ENCODE measurements at regions not wholly inside any gene's neighbourhood (a gene's known extent, or its start where the extent isn't known, plus 50 kb on each side); places are given as distances from the start of the nearest gene placed in this dataset.

DNA sequence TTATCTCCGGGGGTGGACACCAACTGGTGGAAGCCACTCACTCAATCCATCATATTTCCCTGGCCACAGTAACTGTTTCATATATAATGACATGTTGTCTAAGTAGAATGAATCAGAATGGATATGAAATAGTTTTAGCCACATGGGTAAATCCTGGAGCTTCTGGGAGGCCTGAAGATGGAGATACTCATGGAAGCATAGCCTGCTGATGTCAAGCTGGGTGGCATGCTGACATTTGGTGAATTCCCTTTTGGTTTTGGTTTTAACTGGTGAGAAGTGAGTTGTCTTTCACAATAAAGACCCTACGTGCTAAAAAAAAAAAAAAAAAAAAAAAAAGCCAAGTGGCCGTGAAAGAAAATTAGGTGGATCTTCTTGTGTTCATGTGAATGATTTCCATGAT, 105.3 kb upstream of the ITGA6 start:
- H3K4me2 ChIP-seq, result no peak overlapping the region
- no peak overlapping the region for H3K27ac ChIP-seq
- no peak for ATAC-seq
- 63% methylated on average over 3 of the region's 3 CpGs for WGBS (ENCODE audit: missing lambda C conversion rate)
- no peaks in the 10 kb centered on the region for H3K4me1 ChIP-seq
- no peaks in the 10 kb centered on the region for H3K9me3 ChIP-seq
- FAIRE-seq, result no peak
- ChIA-PET POLR2A (interaction anchor here (0.6 kb wide), 1 partner anchor 10 kb away, joined by 3 read pairs; no protein-coding TSS in a partner anchor), CTCF (interaction anchor here (0.7 to 1.2 kb wide), 3 partner anchors 10 to 118 kb away, joined by 3 to 8 read pairs (median 5); no protein-coding TSS in a partner anchor)
- H3K4me3 ChIP-seq, result no peak overlapping the region
- no peak for DNase-seq (ENCODE audit: low read depth in 1 of 2, low spot score in 1 of 2)
- TF ChIP-seq JUNB (IDR thresholded peaks at IDR 0.05) (no peak), MAZ (IDR thresholded peaks at IDR 0.05; ENCODE audit: borderline replicate concordance, low read depth, low read length) (no peak), FOSB (CRISPR knock-in tag; IDR thresholded peaks at IDR 0.05) (no peak), SMC3 (IDR thresholded peaks at IDR 0.05) (no peak), GATA3 (IDR thresholded peaks at IDR 0.05; ENCODE audit: borderline replicate concordance) (no peak), NPAS2 (CRISPR knock-in tag; IDR thresholded peaks at IDR 0.05; ENCODE audit: borderline replicate concordance) (no peak), NFE2L2 (conservative IDR thresholded peaks at IDR 0.05; ENCODE audit: low read length) (no peak), KDM1A (IDR thresholded peaks at IDR 0.05; ENCODE audit: low read depth) (no peak), RNF2 (IDR thresholded peaks at IDR 0.05; ENCODE audit: borderline replicate concordance, low read depth) (no peak), CHD2 (IDR thresholded peaks at IDR 0.05; ENCODE audit: low read length, partially characterized antibody) (no peak), RCOR1 (IDR thresholded peaks at IDR 0.05; ENCODE audit: low read depth, low read length) (no peak), HDAC2 (IDR thresholded peaks at IDR 0.05) (no peak), EHF (CRISPR knock-in tag; IDR thresholded peaks at IDR 0.05) (no peak), JUN (IDR thresholded peaks at IDR 0.05) (no peak)
- TF ChIP-seq, protein P1, sequence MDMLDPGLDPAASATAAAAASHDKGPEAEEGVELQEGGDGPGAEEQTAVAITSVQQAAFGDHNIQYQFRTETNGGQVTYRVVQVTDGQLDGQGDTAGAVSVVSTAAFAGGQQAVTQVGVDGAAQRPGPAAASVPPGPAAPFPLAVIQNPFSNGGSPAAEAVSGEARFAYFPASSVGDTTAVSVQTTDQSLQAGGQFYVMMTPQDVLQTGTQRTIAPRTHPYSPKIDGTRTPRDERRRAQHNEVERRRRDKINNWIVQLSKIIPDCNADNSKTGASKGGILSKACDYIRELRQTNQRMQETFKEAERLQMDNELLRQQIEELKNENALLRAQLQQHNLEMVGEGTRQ (IDR thresholded peaks at IDR 0.05), result no peak
- TF ChIP-seq, protein P2, sequence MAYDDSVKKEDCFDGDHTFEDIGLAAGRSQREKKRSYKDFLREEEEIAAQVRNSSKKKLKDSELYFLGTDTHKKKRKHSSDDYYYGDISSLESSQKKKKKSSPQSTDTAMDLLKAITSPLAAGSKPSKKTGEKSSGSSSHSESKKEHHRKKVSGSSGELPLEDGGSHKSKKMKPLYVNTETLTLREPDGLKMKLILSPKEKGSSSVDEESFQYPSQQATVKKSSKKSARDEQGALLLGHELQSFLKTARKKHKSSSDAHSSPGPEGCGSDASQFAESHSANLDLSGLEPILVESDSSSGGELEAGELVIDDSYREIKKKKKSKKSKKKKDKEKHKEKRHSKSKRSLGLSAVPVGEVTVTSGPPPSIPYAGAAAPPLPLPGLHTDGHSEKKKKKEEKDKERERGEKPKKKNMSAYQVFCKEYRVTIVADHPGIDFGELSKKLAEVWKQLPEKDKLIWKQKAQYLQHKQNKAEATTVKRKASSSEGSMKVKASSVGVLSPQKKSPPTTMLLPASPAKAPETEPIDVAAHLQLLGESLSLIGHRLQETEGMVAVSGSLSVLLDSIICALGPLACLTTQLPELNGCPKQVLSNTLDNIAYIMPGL (CRISPR knock-in tag; IDR thresholded peaks at IDR 0.05; ENCODE audit: borderline replicate concordance), result no peak
- TF ChIP-seq, protein P3, sequence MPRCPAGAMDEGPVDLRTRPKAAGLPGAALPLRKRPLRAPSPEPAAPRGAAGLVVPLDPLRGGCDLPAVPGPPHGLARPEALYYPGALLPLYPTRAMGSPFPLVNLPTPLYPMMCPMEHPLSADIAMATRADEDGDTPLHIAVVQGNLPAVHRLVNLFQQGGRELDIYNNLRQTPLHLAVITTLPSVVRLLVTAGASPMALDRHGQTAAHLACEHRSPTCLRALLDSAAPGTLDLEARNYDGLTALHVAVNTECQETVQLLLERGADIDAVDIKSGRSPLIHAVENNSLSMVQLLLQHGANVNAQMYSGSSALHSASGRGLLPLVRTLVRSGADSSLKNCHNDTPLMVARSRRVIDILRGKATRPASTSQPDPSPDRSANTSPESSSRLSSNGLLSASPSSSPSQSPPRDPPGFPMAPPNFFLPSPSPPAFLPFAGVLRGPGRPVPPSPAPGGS (IDR thresholded peaks at IDR 0.05), result no peak
- TF ChIP-seq, protein P4, sequence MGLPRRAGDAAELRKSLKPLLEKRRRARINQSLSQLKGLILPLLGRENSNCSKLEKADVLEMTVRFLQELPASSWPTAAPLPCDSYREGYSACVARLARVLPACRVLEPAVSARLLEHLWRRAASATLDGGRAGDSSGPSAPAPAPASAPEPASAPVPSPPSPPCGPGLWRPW (IDR thresholded peaks at IDR 0.05), result no peak
- TF ChIP-seq, protein P5, sequence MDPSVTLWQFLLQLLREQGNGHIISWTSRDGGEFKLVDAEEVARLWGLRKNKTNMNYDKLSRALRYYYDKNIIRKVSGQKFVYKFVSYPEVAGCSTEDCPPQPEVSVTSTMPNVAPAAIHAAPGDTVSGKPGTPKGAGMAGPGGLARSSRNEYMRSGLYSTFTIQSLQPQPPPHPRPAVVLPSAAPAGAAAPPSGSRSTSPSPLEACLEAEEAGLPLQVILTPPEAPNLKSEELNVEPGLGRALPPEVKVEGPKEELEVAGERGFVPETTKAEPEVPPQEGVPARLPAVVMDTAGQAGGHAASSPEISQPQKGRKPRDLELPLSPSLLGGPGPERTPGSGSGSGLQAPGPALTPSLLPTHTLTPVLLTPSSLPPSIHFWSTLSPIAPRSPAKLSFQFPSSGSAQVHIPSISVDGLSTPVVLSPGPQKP (IDR thresholded peaks at IDR 0.05; ENCODE audit: low read depth, low read length), result no peak

DNA sequence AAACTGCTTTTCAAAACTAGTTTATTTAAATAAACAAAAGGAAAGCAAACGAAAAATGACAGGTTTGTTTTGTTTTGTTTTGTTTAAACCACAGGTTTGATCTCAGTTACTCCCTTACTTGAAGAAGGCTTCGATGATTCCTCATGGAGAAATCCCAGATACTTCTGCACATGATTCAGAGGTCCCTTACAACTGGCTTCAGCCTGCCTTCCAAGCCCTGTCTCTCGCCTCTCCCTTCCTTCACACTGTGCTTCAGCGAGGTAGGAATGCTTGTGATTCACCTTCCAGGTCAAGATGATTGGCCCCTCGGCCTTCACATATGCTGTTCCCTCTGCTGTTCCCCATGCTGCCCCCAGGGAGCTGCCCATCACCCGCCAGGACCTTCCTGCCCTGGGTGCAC, 104.1 kb upstream of the ITGA6 start:
- no peak for DNase-seq (ENCODE audit: low read depth in 1 of 2, low spot score in 1 of 2)
- Histone ChIP-seq H3K27ac (no peak overlapping the region), H3K4me3 (no peak overlapping the region), H3K4me1 (no peaks in the 10 kb centered on the region), H3K4me2 (no peak overlapping the region), H3K9me3 (no peaks in the 10 kb centered on the region)
- ChIA-PET CTCF (interaction anchor here (1.1 to 1.4 kb wide), 5 partner anchors 12 to 143 kb away, joined by 3 to 6 read pairs (median 3); no protein-coding TSS in a partner anchor), POLR2A (no interaction called here)
- TF ChIP-seq NPAS2 (CRISPR knock-in tag; IDR thresholded peaks at IDR 0.05; ENCODE audit: borderline replicate concordance) (no peak), ZSCAN20 (CRISPR knock-in tag; IDR thresholded peaks at IDR 0.05) (no peak), CHD4 (IDR thresholded peaks at IDR 0.05; ENCODE audit: borderline replicate concordance) (no peak), EHF (CRISPR knock-in tag; IDR thresholded peaks at IDR 0.05) (no peak), CEBPB (IDR thresholded peaks at IDR 0.05) (no peak), HDAC2 (IDR thresholded peaks at IDR 0.05) (no peak), RAD21 (conservative IDR thresholded peaks at IDR 0.05 in 1 of 2, IDR thresholded peaks at IDR 0.05 in 1 of 2) (no peak), SREBF2 (IDR thresholded peaks at IDR 0.05) (no peak)
- TF ChIP-seq, protein P3 (IDR thresholded peaks at IDR 0.05), result no peak
- 28% methylated on average over 6 of the region's 6 CpGs for WGBS (ENCODE audit: missing lambda C conversion rate)
- ATAC-seq, result no peak; a peak in 1 of 6 replicates
- FAIRE-seq, result no peak

Data from A549 (cell line).